MM.1S (cell line): ENCODE measurements at regions not wholly inside any gene's neighbourhood (a gene's known extent, or its start where the extent isn't known, plus 50 kb on each side); places are given as distances from the start of the nearest gene placed in this dataset.

Experiments used
- DNase-seq: peaks from one replicate; pipeline ENCODE4 v3.0.0-alpha.2; 2015
- H2AFZ ChIP-seq: fragments of 300-600 bp; sonication (generic); 2 replicates; pipeline ENCODE4 v1.6.0; 2016; ENCODE audit warnings: antibody characterized with exemption, low read length
- H3F3A ChIP-seq: fragments of 300-600 bp; sonication (generic); 2 replicates; pipeline ENCODE4 v1.6.1; 2016; ENCODE audit warnings: mild to moderate bottlenecking, antibody characterized with exemption, low read length, moderate library complexity, mixed read lengths; ENCODE audit not compliant: insufficient read depth
- H3K27ac ChIP-seq: fragments of 300-600 bp; sonication (generic); 2 replicates; pipeline ENCODE4 v1.5.1; 2016; ENCODE audit warnings: mild to moderate bottlenecking, low read length
- H3K27me3 ChIP-seq: fragments of 300-600 bp; sonication (generic); replicated peaks from 2 replicates; pipeline ENCODE4 v1.6.0; 2016; ENCODE audit warnings: low read length; ENCODE audit not compliant: insufficient read depth
- H3K36me3 ChIP-seq: fragments of 300-600 bp; sonication (generic); replicated peaks from 2 replicates; pipeline ENCODE4 v1.6.1; 2016; ENCODE audit warnings: mild to moderate bottlenecking, low read length, mixed read lengths; ENCODE audit not compliant: insufficient read depth
- H3K4me1 ChIP-seq: fragments of 300-600 bp; sonication (generic); 2 replicates; pipeline ENCODE4 v1.6.1; 2016; ENCODE audit warnings: low read length, mixed read lengths
- H3K4me2 ChIP-seq: fragments of 300-600 bp; sonication (generic); 2 replicates; pipeline ENCODE4 v1.6.0; 2016; ENCODE audit warnings: low read depth, low read length
- H3K4me3 ChIP-seq: fragments of 300-600 bp; sonication (generic); 2 replicates; pipeline ENCODE4 v1.5.1; 2016; ENCODE audit warnings: low read length, mixed read lengths
- H3K79me2 ChIP-seq: fragments of 300-600 bp; sonication (generic); 2 replicates; pipeline ENCODE4 v1.6.1; 2016; ENCODE audit warnings: mixed run types, low read length, mixed read lengths
- H3K9ac ChIP-seq: fragments of 300-600 bp; sonication (generic); 2 replicates; pipeline ENCODE4 v1.6.1; 2016; ENCODE audit warnings: low read length, mixed read lengths
- H3K9me2 ChIP-seq: fragments of 300-600 bp; sonication (generic); replicated peaks from 2 replicates; pipeline ENCODE4 v1.6.1; 2016; ENCODE audit warnings: mild to moderate bottlenecking, low read length, mixed read lengths; ENCODE audit not compliant: insufficient read depth
- H3K9me3 ChIP-seq: fragments of 300-600 bp; sonication (generic); replicated peaks from 2 replicates; pipeline ENCODE4 v1.6.1; 2016; ENCODE audit warnings: mild to moderate bottlenecking, low read length, mixed read lengths; ENCODE audit not compliant: insufficient read depth
- H4K20me1 ChIP-seq: fragments of 300-600 bp; sonication (generic); 2 replicates; pipeline ENCODE4 v1.6.1; 2016; ENCODE audit warnings: mild to moderate bottlenecking, low read length, moderate library complexity, mixed read lengths; ENCODE audit not compliant: insufficient read depth
- EZH2 ChIP-seq: fragments of 300-600 bp; sonication (generic); optimal IDR thresholded peaks from 2 replicates; pipeline ENCODE3; 2017; ENCODE audit warnings: low read depth, mild to moderate bottlenecking, antibody characterized with exemption, low read length, mixed read lengths
- EZH2phosphoT487 ChIP-seq: fragments of 300-600 bp; sonication (generic); IDR thresholded peaks from 2 replicates; pipeline ENCODE4 v1.6.1; 2018; ENCODE audit warnings: antibody characterized with exemption, low read length
- TF ChIP-seq, protein P1 (sequence below): fragments of 300-600 bp; sonication (generic); IDR thresholded peaks from 2 replicates; pipeline ENCODE4 v1.5.1; 2016; ENCODE audit warnings: antibody characterized with exemption, low read length, mixed read lengths

DNA sequence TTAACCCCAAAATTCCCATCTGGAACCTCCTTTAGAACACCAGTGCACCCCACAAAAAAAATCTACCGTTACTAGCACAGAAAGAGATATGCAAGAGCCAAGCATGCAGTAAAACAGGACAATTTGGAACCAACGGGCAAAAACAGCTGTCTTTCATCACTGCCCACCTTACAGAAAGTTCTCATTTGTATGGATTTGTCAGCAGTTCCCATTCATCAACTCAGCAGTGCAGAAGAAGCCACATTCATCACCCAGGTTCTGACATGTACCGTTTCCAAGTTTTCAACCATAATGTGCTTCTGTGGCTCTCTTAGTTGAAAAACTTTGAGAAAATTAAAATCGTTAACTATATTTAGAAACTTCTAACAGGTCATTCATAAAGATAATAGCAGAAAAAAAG lies 387.0 kb downstream of the RPS29 start:
- Histone ChIP-seq H3K9me2 (no peaks in the 10 kb centered on the region), H3K9ac (no peak overlapping the region), H3K4me1 (peaks cover 30% of the 10 kb centered on the region), H3K4me2 (no peak overlapping the region), H3K27ac (no peak overlapping the region), H2AFZ (no peak overlapping the region), H3K4me3 (no peak overlapping the region), H3K9me3 (no peaks in the 10 kb centered on the region), H3F3A (peaks cover 11% of the 10 kb centered on the region), H4K20me1 (no peaks in the 10 kb centered on the region), H3K36me3 (no peaks in the 10 kb centered on the region), H3K79me2 (no peaks in the 10 kb centered on the region), H3K27me3 (no peaks in the 10 kb centered on the region)
- no peak for DNase-seq
- TF ChIP-seq, protein P1, sequence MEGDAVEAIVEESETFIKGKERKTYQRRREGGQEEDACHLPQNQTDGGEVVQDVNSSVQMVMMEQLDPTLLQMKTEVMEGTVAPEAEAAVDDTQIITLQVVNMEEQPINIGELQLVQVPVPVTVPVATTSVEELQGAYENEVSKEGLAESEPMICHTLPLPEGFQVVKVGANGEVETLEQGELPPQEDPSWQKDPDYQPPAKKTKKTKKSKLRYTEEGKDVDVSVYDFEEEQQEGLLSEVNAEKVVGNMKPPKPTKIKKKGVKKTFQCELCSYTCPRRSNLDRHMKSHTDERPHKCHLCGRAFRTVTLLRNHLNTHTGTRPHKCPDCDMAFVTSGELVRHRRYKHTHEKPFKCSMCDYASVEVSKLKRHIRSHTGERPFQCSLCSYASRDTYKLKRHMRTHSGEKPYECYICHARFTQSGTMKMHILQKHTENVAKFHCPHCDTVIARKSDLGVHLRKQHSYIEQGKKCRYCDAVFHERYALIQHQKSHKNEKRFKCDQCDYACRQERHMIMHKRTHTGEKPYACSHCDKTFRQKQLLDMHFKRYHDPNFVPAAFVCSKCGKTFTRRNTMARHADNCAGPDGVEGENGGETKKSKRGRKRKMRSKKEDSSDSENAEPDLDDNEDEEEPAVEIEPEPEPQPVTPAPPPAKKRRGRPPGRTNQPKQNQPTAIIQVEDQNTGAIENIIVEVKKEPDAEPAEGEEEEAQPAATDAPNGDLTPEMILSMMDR, result no peak
- TF ChIP-seq EZH2, result no peak
- TF ChIP-seq EZH2phosphoT487, result no peak

DNA sequence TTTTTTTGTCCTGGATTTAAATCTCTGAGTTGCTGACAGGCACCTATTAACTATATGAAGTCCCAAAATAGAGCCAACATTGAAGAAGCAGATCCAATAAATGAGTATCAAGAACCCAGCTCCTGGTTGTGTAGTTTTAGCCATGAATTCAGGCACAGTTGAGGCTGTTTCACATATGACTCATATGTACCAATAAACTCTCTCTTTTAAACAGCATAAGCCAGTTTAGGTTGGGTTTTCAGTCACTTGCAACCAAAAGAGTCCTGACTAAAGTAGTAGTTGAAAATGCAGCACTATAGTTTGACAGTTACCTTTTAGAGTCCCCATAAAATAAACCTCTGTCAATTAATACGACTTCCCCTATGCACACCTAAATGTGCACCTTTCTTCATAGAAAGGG lies 389.9 kb downstream of the RPS29 start:
- Histone ChIP-seq H3K79me2 (no peaks in the 10 kb centered on the region), H3K4me2 (no peak overlapping the region), H3K4me3 (no peak overlapping the region), H3K9ac (no peak overlapping the region), H3K36me3 (no peaks in the 10 kb centered on the region), H4K20me1 (no peaks in the 10 kb centered on the region), H3F3A (peaks cover 10% of the 10 kb centered on the region), H3K27me3 (no peaks in the 10 kb centered on the region), H3K4me1 (peaks cover 17% of the 10 kb centered on the region), H3K9me3 (no peaks in the 10 kb centered on the region), H3K9me2 (no peaks in the 10 kb centered on the region), H2AFZ (no peak overlapping the region), H3K27ac (no peak overlapping the region)
- no peak for TF ChIP-seq EZH2phosphoT487
- TF ChIP-seq, protein P1, result no peak
- TF ChIP-seq EZH2, result no peak
- no peak for DNase-seq

DNA sequence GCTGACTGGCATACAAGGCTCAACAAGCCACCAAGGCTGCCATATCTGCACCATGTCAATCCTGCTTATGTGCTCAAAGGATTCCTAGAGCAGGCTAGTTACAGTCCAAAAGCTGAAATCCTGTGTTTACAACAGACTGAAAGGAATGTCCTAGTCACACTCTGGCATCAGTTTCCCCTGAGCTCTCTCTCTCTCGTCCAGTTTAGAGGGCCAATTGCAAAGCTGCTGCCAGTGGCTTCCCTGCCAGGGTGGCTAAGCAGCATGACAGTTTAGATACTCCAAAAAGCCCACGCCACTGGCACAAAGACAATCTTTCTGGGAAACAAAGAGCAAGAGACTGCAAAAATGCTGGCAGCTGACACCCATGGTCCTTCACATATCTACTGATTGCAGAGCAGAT lies 392.1 kb downstream of the RPS29 start:
- Histone ChIP-seq H3K9ac (peak overlapping the region; percentile 31; the same call in 1 of the 2 replicates), H3K4me2 (peak overlapping the region; percentile 37), H3K27ac (peak overlapping the region; percentile 88), H3K9me3 (no peaks in the 10 kb centered on the region), H2AFZ (peak overlapping the region; percentile 42; the same call in 1 of the 2 replicates), H4K20me1 (no peaks in the 10 kb centered on the region), H3K4me3 (no peak overlapping the region), H3K27me3 (no peaks in the 10 kb centered on the region), H3K9me2 (no peaks in the 10 kb centered on the region), H3F3A (peaks cover 10% of the 10 kb centered on the region), H3K79me2 (no peaks in the 10 kb centered on the region), H3K36me3 (no peaks in the 10 kb centered on the region), H3K4me1 (peaks cover 17% of the 10 kb centered on the region)
- TF ChIP-seq, protein P1, result no peak
- TF ChIP-seq EZH2phosphoT487, result no peak
- DNase-seq, result no peak
